Lower leg skin (tissue), 3 donors: ENCODE measurements at regions not wholly inside any gene's neighbourhood (a gene's known extent, or its start where the extent isn't known, plus 50 kb on each side); places are given as distances from the start of the nearest gene placed in this dataset.

ENCODE experiments used
- POLR2A ChIP-seq, 2 donors: fragments of 450-650 bp; IDR thresholded peaks; one replicate each; pipeline ENCODE4 v1.6.1; 2016 to 2017; ENCODE audit warnings: antibody characterized with exemption in 2 of 2, mild to moderate bottlenecking in 1 of 2, moderate library complexity in 1 of 2
- TF ChIP-seq, protein P1 (sequence below), 3 donors: fragments of 450-650 bp; IDR thresholded peaks; one replicate each; pipeline ENCODE4 v1.5.1; 2016; ENCODE audit warnings: antibody characterized with exemption in 3 of 3, mild to moderate bottlenecking in 3 of 3, moderate library complexity in 2 of 3

- TF ChIP-seq, protein P1, sequence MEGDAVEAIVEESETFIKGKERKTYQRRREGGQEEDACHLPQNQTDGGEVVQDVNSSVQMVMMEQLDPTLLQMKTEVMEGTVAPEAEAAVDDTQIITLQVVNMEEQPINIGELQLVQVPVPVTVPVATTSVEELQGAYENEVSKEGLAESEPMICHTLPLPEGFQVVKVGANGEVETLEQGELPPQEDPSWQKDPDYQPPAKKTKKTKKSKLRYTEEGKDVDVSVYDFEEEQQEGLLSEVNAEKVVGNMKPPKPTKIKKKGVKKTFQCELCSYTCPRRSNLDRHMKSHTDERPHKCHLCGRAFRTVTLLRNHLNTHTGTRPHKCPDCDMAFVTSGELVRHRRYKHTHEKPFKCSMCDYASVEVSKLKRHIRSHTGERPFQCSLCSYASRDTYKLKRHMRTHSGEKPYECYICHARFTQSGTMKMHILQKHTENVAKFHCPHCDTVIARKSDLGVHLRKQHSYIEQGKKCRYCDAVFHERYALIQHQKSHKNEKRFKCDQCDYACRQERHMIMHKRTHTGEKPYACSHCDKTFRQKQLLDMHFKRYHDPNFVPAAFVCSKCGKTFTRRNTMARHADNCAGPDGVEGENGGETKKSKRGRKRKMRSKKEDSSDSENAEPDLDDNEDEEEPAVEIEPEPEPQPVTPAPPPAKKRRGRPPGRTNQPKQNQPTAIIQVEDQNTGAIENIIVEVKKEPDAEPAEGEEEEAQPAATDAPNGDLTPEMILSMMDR (IDR thresholded peaks at IDR 0.05): no peak
- TF ChIP-seq POLR2A (IDR thresholded peaks at IDR 0.05): no peak
Observed at GRCh38 chr3:18740631-18741583, 315.8 kb upstream of the SATB1 start.
